T-cell (primary cell): ENCODE measurements at regions not wholly inside any gene's neighbourhood (a gene's known extent, or its start where the extent isn't known, plus 50 kb on each side); places are given as distances from the start of the nearest gene placed in this dataset.
"Not testable (repeated sequence)": the region's sequence is repeated elsewhere in the genome, so short reads cannot be mapped to it uniquely, and the experiment has no call there.

Experiments
- ATAC-seq, 4 experiments: fragments of 200-7000 bp in 3 of 4; fragments of 150-1000 bp in 1 of 4; cut with Tn5 transposase; replicated peaks in 1 of 4; 1 replicate in 3 of 4; 2 replicates in 1 of 4; pipeline ENCODE4 v1.10.0; 2021; ENCODE audit warnings: moderate library complexity in 3 of 4, mild to moderate bottlenecking in 2 of 4, moderate number of reproducible peaks in 1 of 4
- CTCF ChIA-PET, 2 donors: fragments of 300-600 bp; sonication (Branson Sonifier 250); formaldehyde crosslinking; loops; one replicate each; lab custom pipeline; 2022; ENCODE audit warnings: antibody characterized with exemption in 2 of 2; lab: Charles Lee
- POLR2A ChIA-PET, 2 donors: fragments of 300-600 bp; sonication (Branson Sonifier 250); formaldehyde crosslinking; loops; one replicate each; lab custom pipeline; 2022; ENCODE audit warnings: antibody characterized with exemption in 2 of 2; lab: Charles Lee
- DNase-seq, 35 experiments: peaks; one replicate each; pipeline versions ENCODE4 v3.0.0 to v3.0.0-alpha.2; 2013 to 2023
- H3K27ac ChIP-seq: one replicate; pipeline ENCODE4 v1.5.1; 2013; ENCODE audit warnings: low read length
- H3K27me3 ChIP-seq, 2 experiments: replicated peaks in 1 of 2; 1 replicate in 1 of 2; 2 replicates in 1 of 2; pipeline versions ENCODE4 v1.6.1 to v1.7.0; 2013; ENCODE audit warnings: low read length in 1 of 2, mixed read lengths in 1 of 2; ENCODE audit not compliant: control insufficient read depth in 2 of 2, insufficient read depth in 2 of 2; ENCODE audit errors: extremely low read depth in 1 of 2
- H3K36me3 ChIP-seq, 2 donors: 1 replicate in 1 of 2; 2 replicates in 1 of 2; pipeline versions ENCODE4 v1.6.1 to v1.7.0; 2013; ENCODE audit warnings: low read length in 1 of 2; ENCODE audit not compliant: control insufficient read depth in 2 of 2, insufficient read depth in 1 of 2; ENCODE audit errors: extremely low read depth in 1 of 2
- H3K4me1 ChIP-seq, 2 experiments: 1 replicate in 1 of 2; 2 replicates in 1 of 2; pipeline versions ENCODE4 v1.6.1 to v1.7.0; 2013; ENCODE audit warnings: low read length in 2 of 2, mixed read lengths in 1 of 2; ENCODE audit not compliant: insufficient read depth in 2 of 2, control insufficient read depth in 1 of 2; ENCODE audit errors: extremely low read depth in 1 of 2
- H3K4me3 ChIP-seq, 2 donors: 1 replicate in 1 of 2; 2 replicates in 1 of 2; pipeline versions ENCODE4 v1.5.1 to v1.7.0; 2013; ENCODE audit warnings: mild to moderate bottlenecking in 2 of 2, low read length in 1 of 2, moderate library complexity in 1 of 2; ENCODE audit not compliant: control insufficient read depth in 1 of 2; ENCODE audit errors: extremely low read depth in 1 of 2
- H3K9me3 ChIP-seq: 2 replicates; pipeline ENCODE4 v1.7.0; 2013
- H3K27ac Mint-ChIP-seq, 2 donors: one replicate each; pipeline ENCODE4 v1.8.0; 2020 to 2021; ENCODE audit warnings: mild to moderate bottlenecking in 2 of 2, mixed read lengths in 2 of 2
- H3K27me3 Mint-ChIP-seq, 2 donors: one replicate each; pipeline ENCODE4 v1.8.0; 2021 to 2022; ENCODE audit warnings: mixed read lengths in 2 of 2
- H3K36me3 Mint-ChIP-seq: one replicate; pipeline ENCODE4 v1.8.0; 2021; ENCODE audit warnings: mixed read lengths
- H3K4me1 Mint-ChIP-seq, 3 donors: one replicate each; pipeline ENCODE4 v1.8.0; 2020 to 2022; ENCODE audit warnings: mixed read lengths in 3 of 3, mild to moderate bottlenecking in 1 of 3
- H3K4me3 Mint-ChIP-seq, 3 donors: one replicate each; pipeline ENCODE4 v1.8.0; 2020 to 2022; ENCODE audit warnings: mild to moderate bottlenecking in 3 of 3, mixed read lengths in 3 of 3, moderate library complexity in 3 of 3
- H3K9me3 Mint-ChIP-seq, 3 donors: one replicate each; pipeline ENCODE4 v1.8.0; 2020 to 2022; ENCODE audit warnings: mixed read lengths in 3 of 3
- WGBS: methylation state at CpG from one replicate; pipeline ENCODE4 v1.1.5; 2013; ENCODE audit warnings: missing lambda C conversion rate; ENCODE audit not compliant: insufficient coverage; 5-methylcytosine and 5-hydroxymethylcytosine counted together

GRCh38 chr20:25932806-25933205 lies 236.2 kb upstream of the ZNF337 start:
- H3K4me3 Mint-ChIP-seq, H3K36me3 ChIP-seq, H3K4me3 ChIP-seq, CTCF ChIA-PET, H3K9me3 ChIP-seq, H3K27me3 ChIP-seq, H3K4me1 Mint-ChIP-seq, DNase-seq, H3K27ac ChIP-seq, H3K4me1 ChIP-seq, H3K27ac Mint-ChIP-seq, ATAC-seq, H3K36me3 Mint-ChIP-seq, H3K27me3 Mint-ChIP-seq, POLR2A ChIA-PET, H3K9me3 Mint-ChIP-seq: not testable (repeated sequence)
- 83% methylated on average over 1 of the region's 5 CpGs for WGBS

- H3K9me3 ChIP-seq, H3K27me3 Mint-ChIP-seq, H3K9me3 Mint-ChIP-seq, H3K27ac ChIP-seq, H3K36me3 ChIP-seq, DNase-seq, H3K4me1 Mint-ChIP-seq, H3K36me3 Mint-ChIP-seq, H3K4me3 ChIP-seq, ATAC-seq, H3K4me3 Mint-ChIP-seq, CTCF ChIA-PET, H3K27ac Mint-ChIP-seq, H3K27me3 ChIP-seq, H3K4me1 ChIP-seq, POLR2A ChIA-PET: not testable (repeated sequence)
- no CpG with 5 or more reads among the region's 2 CpGs for WGBS
Measured at GRCh38 chr20:25932170-25932569, 235.5 kb upstream of the ZNF337 start.

GRCh38 chr20:25902321-25902720 lies 205.7 kb upstream of the ZNF337 start:
- H3K9me3 ChIP-seq, H3K9me3 Mint-ChIP-seq, H3K4me3 ChIP-seq, H3K27ac Mint-ChIP-seq, H3K36me3 Mint-ChIP-seq, H3K27me3 Mint-ChIP-seq, H3K27me3 ChIP-seq, POLR2A ChIA-PET, CTCF ChIA-PET, H3K36me3 ChIP-seq, ATAC-seq, H3K27ac ChIP-seq, DNase-seq, H3K4me1 ChIP-seq, H3K4me1 Mint-ChIP-seq, H3K4me3 Mint-ChIP-seq: not testable (repeated sequence)

GRCh38 chr20:25898663-25899062 lies 202.0 kb upstream of the ZNF337 start:
- H3K4me3 ChIP-seq, H3K27ac ChIP-seq, H3K36me3 Mint-ChIP-seq, POLR2A ChIA-PET, H3K27me3 Mint-ChIP-seq, H3K4me3 Mint-ChIP-seq, ATAC-seq, DNase-seq, H3K9me3 ChIP-seq, H3K27me3 ChIP-seq, H3K9me3 Mint-ChIP-seq, H3K27ac Mint-ChIP-seq, H3K36me3 ChIP-seq, H3K4me1 ChIP-seq, CTCF ChIA-PET, H3K4me1 Mint-ChIP-seq: not testable (repeated sequence)
- 63% methylated on average over 5 of the region's 5 CpGs for WGBS

- H3K27ac Mint-ChIP-seq, CTCF ChIA-PET, H3K36me3 Mint-ChIP-seq, ATAC-seq, DNase-seq, H3K4me3 ChIP-seq, H3K4me1 Mint-ChIP-seq, H3K9me3 ChIP-seq, H3K27me3 ChIP-seq, H3K27ac ChIP-seq, H3K9me3 Mint-ChIP-seq, H3K4me1 ChIP-seq, H3K36me3 ChIP-seq, H3K4me3 Mint-ChIP-seq, POLR2A ChIA-PET: not testable (repeated sequence)
- peaks cover 5 to 14% of the 10 kb centered on the region in 2 donors for H3K27me3 Mint-ChIP-seq
- 100% methylated on average over 2 of the region's 2 CpGs for WGBS
Measured at GRCh38 chr20:25879096-25879495, 182.4 kb upstream of the ZNF337 start.

- peak overlapping the region; percentile 31 to 63 (median 42) for H3K4me3 Mint-ChIP-seq
Measured at GRCh38 chr20:25868650-25868979, 172.0 kb upstream of the ZNF337 start.

More at GRCh38 chr20:25868650-25868979, 172.0 kb upstream of the ZNF337 start:
- H3K4me1 Mint-ChIP-seq: peaks cover 26 to 36% (median 29%) of the 10 kb centered on the region in 3 donors
- H3K36me3 Mint-ChIP-seq, H3K27ac ChIP-seq, ATAC-seq, POLR2A ChIA-PET, CTCF ChIA-PET, H3K36me3 ChIP-seq, DNase-seq, H3K9me3 Mint-ChIP-seq, H3K27ac Mint-ChIP-seq, H3K9me3 ChIP-seq: not testable (repeated sequence)
- H3K4me3 ChIP-seq: peak overlapping the region; percentile 40 to 72
- H3K27me3 Mint-ChIP-seq: peaks cover 36 to 45% of the 10 kb centered on the region in 2 donors
- H3K27me3 ChIP-seq: peaks cover 7 to 59% of the 10 kb centered on the region in 2 experiments
- WGBS: 45% methylated on average over 17 of the region's 17 CpGs
- H3K4me1 ChIP-seq: peaks cover 0 to 25% of the 10 kb centered on the region in 2 experiments
